HL-60/S4 treated with phorbol 12-myristate 13-acetate at 8.2 ng/mL for 4 days and 3 days (cell line): ENCODE measurements at regions not wholly inside any gene's neighbourhood (a gene's known extent, or its start where the extent isn't known, plus 50 kb on each side); places are given as distances from the start of the nearest gene placed in this dataset.
"Not testable (repeated sequence)": the region's sequence is repeated elsewhere in the genome, so short reads cannot be mapped to it uniquely, and the experiment has no call there.

Source experiments
- in situ Hi-C: fragments of 300-500 bp; cut with MboI; formaldehyde crosslinking; loops from 2 replicates; pipeline ENCODE4 v1.15.0; 2022; ENCODE audit warnings: low sequenced_read_pairs

GRCh38 chr5:106399391-106399790 is 1271.3 kb downstream of the EFNA5 start:
- in situ Hi-C loops, result no loop called here

GRCh38 chr5:106397700-106398099 is 1273.0 kb downstream of the EFNA5 start:
- in situ Hi-C loops, result no loop called here

DNA sequence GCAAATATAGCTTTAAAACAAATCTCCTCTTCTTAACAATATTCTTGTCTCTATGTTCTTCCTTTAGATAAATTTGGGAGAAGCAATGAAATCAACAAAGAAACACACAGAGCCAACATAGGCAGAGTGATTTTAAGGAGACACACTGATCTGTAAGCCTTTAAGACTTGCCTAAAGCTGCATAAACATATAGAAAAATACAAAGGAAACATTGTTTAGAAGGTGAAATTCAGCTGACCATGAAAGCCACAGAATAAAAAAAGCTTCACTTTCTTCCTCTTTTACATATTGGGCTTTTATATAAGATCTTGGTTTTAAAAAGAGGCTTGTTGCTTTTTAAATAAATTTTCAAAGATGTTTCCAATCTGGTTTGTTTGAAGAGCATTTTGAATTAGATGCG is 1277.5 kb downstream of the EFNA5 start:
- in situ Hi-C loops, result no loop called here

DNA sequence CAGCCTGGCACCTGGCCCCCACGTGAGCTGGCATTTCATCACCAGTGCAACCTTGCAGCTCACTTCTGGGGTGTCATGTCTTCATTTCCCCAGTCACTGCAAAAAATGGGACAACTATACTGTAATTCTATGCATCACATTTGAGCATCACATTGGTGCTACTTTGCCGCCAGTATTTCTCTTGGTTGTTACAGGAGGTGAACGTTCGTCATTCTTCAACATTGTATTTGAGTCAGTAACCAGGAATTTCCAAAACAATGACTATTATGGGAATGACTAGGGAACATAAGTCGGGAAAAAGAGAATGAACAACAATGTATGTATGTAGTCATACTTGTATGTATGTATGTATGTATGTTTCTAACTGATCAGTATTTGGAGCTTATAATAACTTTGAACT is 1278.0 kb downstream of the EFNA5 start:
- in situ Hi-C loops, result no loop called here

DNA sequence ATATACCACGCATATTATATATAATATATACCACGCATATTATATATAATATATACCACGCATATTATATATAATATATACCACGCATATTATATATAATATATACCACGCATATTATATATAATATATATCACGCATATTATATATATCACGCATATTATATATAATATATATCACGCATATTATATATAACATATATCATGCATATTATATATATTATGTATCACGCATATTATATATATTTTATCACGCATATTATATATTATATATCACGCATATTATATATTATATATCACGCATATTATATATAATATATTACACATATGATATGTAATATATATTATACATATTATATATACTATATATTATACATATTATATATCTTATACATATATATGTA is 1283.0 kb downstream of the EFNA5 start:
- in situ Hi-C loops, result not testable (repeated sequence)

GRCh38 chr5:106386287-106386686 is 1284.5 kb downstream of the EFNA5 start:
- in situ Hi-C loops, result no loop called here

- in situ Hi-C loops, result no loop called here
Measured at GRCh38 chr5:106380736-106381135, 1290.0 kb downstream of the EFNA5 start.

DNA sequence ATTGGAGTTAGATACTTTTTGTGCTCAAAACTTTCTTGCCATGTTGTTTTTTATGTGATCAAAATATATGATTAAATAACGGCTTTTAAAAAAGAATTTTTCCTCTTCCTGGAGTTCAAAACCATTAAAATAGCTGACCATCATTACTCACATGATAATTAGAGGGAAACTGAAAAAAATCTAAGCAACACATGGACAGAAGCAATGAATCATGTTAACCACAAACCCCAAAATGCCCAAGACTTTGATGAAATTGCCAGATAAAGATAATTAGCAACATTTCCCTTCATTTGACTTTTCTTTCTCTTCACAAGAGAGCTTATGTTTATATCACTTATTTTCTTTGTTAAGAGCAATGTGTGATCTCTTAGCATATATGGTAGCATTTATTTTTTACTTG is 1294.2 kb downstream of the EFNA5 start:
- in situ Hi-C loops, result no loop called here

DNA sequence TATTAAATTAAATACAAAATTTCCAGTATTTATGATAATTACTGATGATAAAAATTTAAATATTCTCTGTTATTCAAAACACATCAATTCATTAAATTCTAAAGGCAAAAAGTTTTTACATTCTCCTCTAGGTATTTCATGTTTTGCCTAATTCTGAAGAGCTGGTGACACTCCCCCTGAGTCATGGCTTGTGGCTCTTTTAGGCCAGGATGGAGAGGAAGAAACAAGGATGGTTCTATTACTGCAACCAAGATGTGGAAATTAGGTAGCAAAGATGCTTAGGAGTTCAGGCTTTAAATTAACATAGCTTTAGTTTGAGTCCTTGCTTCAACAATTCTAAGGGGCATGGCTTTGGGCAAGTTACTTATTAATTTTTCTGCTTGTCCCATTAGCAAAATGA is 1295.8 kb downstream of the EFNA5 start:
- in situ Hi-C loops, result no loop called here

- in situ Hi-C loops, result no loop called here
Measured at GRCh38 chr5:106368021-106368420, 1302.7 kb downstream of the EFNA5 start.

DNA sequence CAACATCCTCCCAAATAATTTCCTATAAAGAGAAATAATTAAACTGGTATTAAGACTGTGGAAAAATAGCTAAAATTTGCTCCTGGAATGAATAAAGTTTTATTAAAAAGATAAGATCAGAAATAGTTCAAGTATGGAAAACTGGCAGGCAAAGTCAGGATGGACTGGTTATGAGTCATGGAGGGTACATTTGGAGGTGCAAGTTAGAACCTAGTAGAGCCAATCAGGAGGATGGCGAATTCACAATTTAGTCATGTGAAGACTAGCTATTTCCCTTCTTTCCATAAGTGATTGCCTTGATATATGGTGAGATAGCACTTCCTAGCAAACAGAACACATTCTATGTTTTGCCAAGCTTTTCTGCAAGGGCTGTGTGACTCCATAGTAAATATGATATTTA is 1303.5 kb downstream of the EFNA5 start:
- in situ Hi-C loops, result no loop called here

- in situ Hi-C loops, result no loop called here
Measured at GRCh38 chr5:106363578-106363977, 1307.2 kb downstream of the EFNA5 start.

DNA sequence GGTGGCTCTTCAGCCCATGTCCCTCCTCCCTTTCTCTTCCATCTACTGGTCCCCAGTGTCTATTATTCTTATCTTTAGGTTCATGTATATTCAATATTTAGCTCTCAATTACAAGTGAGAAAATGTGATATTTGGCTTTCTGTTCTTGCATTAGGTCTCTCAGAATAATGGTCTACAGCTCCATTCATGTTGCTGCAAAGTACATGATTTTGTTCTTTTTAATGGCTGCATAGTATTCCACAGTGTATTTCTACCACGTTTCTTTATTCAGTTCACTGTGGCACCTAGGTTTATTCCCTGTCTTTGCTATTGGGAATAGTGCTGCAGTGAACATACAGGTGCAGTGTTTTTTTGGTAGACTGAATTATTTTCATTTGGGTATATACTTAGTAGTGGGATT is 1308.8 kb downstream of the EFNA5 start:
- in situ Hi-C loops, result no loop called here

GRCh38 chr5:106331415-106331814 is 1339.3 kb downstream of the EFNA5 start:
- in situ Hi-C loops, result no loop called here

- in situ Hi-C loops, result no loop called here
Measured at GRCh38 chr5:106324356-106324755, 1346.4 kb downstream of the EFNA5 start.

DNA sequence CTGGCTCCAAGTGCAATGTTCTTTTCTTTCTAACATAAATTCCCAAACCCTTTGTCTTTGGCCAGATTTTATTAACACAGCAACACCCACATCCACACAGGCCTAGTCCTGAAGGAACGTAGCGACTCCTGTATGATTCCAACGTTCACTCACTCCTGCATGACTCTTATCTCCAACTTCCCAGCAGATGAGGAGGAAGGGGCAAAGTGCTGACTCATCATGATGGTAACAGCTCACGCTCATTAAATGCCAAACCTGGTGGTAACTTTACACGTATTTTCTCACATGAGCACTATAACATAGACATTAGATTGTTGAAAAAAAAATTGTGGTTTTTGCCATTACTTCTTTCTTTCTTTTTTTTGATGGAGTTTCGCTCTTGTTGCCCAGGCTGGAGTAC is 1349.5 kb downstream of the EFNA5 start:
- in situ Hi-C loops, result no loop called here

GRCh38 chr5:106314221-106314824 is 1356.4 kb downstream of the EFNA5 start:
- in situ Hi-C loops, result no loop called here

- in situ Hi-C loops, result no loop called here
Measured at GRCh38 chr5:106312360-106312759, 1358.4 kb downstream of the EFNA5 start.

GRCh38 chr5:106311230-106311915 is 1359.4 kb downstream of the EFNA5 start:
- in situ Hi-C loops, result no loop called here

DNA sequence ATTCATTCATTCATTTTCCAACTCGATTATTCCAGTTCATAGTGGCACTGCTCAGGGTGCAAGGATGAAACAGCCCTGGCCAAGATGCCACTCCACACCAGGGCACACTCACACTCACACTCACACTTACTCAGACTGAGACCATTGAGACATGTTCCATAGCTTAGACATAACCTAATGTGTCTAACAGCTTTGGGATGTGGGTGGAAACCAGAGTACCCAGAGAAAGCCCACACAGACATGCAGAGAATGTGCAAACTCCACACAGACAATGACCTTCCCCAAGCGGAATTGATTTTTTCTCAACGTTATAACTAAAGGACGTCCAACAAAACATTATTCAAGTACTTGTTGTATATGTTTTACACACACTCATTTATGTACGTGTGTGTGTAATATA is 1363.5 kb downstream of the EFNA5 start:
- in situ Hi-C loops, result no loop called here

DNA sequence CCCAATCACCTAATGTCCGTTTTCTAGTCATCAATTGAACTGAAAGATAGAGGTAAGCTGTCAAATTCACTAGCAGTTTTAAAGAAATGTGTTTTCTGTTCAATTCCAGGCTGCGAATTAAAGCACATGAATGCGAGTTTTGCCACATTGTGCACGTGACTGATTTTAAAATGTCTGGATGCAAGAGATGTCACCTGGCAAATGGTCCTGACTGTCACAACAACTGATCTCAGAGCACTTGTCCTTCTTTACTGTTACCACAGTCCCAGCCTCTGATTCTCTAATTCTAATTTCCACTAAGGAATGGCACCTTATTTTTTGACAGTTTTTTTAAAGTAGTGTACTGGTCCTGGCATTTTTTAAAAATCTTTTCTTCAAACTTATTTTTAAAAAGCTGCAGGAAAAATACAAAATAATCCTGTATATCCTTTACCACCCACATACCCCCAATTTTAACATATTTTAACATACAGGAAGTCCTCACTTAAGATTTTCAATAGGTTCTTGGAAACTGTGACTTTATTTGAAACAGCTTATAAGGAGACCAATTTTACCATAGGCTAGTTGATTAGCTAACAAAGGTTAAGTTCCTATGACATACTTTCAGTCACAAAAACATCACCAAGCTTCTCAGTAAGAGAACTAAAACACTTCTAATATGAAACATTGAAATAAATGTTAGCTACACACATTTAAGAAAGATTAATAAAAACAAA is 1364.3 kb downstream of the EFNA5 start:
- in situ Hi-C loops, result no loop called here

GRCh38 chr5:106303911-106304310 is 1366.8 kb downstream of the EFNA5 start:
- in situ Hi-C loops, result no loop called here
